SH-SY5Y (cell line): ENCODE measurements at regions not wholly inside any gene's neighbourhood (a gene's known extent, or its start where the extent isn't known, plus 50 kb on each side); places are given as distances from the start of the nearest gene placed in this dataset.

Experiments used
- GATA2 ChIP-seq: IDR thresholded peaks from 2 replicates; pipeline ENCODE4 v1.6.1; 2011; ENCODE audit warnings: mild to moderate bottlenecking, low read depth, low read length
- GATA3 ChIP-seq: IDR thresholded peaks from 2 replicates; pipeline ENCODE4 v1.6.1; 2011; ENCODE audit warnings: low read depth, mild to moderate bottlenecking, low read length, moderate library complexity

DNA sequence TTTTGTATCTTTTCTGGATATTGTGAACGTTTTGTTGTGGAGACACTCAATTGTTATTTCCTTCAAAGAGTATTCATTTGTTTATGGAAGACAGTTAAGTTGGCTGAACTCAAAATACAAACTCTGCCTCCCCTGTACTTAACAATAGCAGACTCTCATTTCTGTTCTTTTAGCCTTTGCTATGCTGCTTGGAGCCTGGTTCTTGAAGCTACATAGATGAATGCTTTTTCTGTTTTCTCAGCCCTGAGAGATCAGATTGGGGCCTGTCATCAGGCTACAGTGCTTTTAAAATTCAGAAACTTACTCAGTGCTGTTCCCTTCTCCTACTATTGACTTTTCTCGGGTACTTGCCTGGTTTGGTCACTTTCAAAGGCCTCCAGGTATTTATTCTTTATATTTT lies 215.7 kb upstream of the LYPLAL1 start:
- TF ChIP-seq GATA2: no peak
- no peak for TF ChIP-seq GATA3
